ENCODE measurements at regions not wholly inside any gene's neighbourhood (a gene's known extent, or its start where the extent isn't known, plus 50 kb on each side); places are given as distances from the start of the nearest gene placed in this dataset.

- Histone ChIP-seq H3K79me2 (ENCODE audit: insufficient read depth, low read length) (no peaks in the 10 kb centered on the region), H3K4me2 (ENCODE audit: low read length) (no peak overlapping the region), H3K9ac (ENCODE audit: low read length) (no peak overlapping the region), H3K9me3 (ENCODE audit: control insufficient read depth in 1 of 2, insufficient read depth in 1 of 2, low read depth in 1 of 2, low read length in 2 of 2) (peaks cover 4 to 23% of the 10 kb centered on the region in 2 experiments; a peak in 2 of 4 replicates), H3K4me1 (ENCODE audit: control insufficient read depth in 1 of 2, insufficient read depth in 2 of 2, low read length in 2 of 2) (no peaks in the 10 kb centered on the region), H4K20me1 (ENCODE audit: insufficient read depth) (no peaks in the 10 kb centered on the region), H3K27ac (ENCODE audit: low read depth, low read length) (no peak overlapping the region), H3K4me3 (replicated peaks in 1 of 2; ENCODE audit: low read depth in 1 of 2, low read length in 2 of 2) (no peak overlapping the region), H3K36me3 (ENCODE audit: control insufficient read depth in 1 of 2, insufficient read depth in 2 of 2, low read length in 2 of 2) (no peaks in the 10 kb centered on the region), H2AFZ (ENCODE audit: low read depth, low read length, poor library complexity, severe bottlenecking) (no peak overlapping the region), H3K27me3 (ENCODE audit: insufficient read depth, low read length) (no peaks in the 10 kb centered on the region), H3K9me2 (ENCODE audit: insufficient read depth) (no peaks in the 10 kb centered on the region)
- no TSS peak for BruUV-seq (replicated peaks)
- POLR2A ChIA-PET = no interaction called here
- TF ChIP-seq EZH2phosphoT487 (IDR thresholded peaks at IDR 0.05; ENCODE audit: borderline replicate concordance) (no peak), SP1 (IDR thresholded peaks at IDR 0.05; ENCODE audit: low read depth) (no peak), FOSL1 (IDR thresholded peaks at IDR 0.05; ENCODE audit: low read depth) (no peak), YY1 (IDR thresholded peaks at IDR 0.05; ENCODE audit: extremely low read depth, insufficient replicate concordance, low read depth, low read length) (no peak), SIN3A (IDR thresholded peaks at IDR 0.05; ENCODE audit: low read depth) (no peak), EZH2 (IDR thresholded peaks at IDR 0.05) (no peak), MAX (IDR thresholded peaks at IDR 0.05) (no peak), REST (IDR thresholded peaks at IDR 0.05; ENCODE audit: low read depth) (no peak), EGR1 (IDR thresholded peaks at IDR 0.05; ENCODE audit: low read depth) (no peak), CEBPB (IDR thresholded peaks at IDR 0.05; ENCODE audit: low read depth) (no peak), CBX3 (IDR thresholded peaks at IDR 0.05; ENCODE audit: low read depth) (no peak)
- intact Hi-C loops (cut with micrococcal nuclease) = no loop called here
- RAD21 ChIA-PET (ENCODE audit: low non-redundant PET in 1 of 2, low total read pairs in 2 of 2, uncharacterized antibody in 2 of 2, unreplicated experiment in 2 of 2) = no interaction called here
- CTCF ChIA-PET = no interaction called here
- ATAC-seq = no peak
- DNase-seq (ENCODE audit: low read depth, low spot score) = no peak
Observed at GRCh38 chr11:37107415-37107814, 509.4 kb upstream of the RAG2 start.
